Spleen (tissue), 11 donors: ENCODE measurements at regions not wholly inside any gene's neighbourhood (a gene's known extent, or its start where the extent isn't known, plus 50 kb on each side); places are given as distances from the start of the nearest gene placed in this dataset.

Source experiments
- DNase-seq: peaks from one replicate; pipeline ENCODE4 v3.0.0-alpha.2; 2020
- H3K27ac ChIP-seq, 8 donors: fragments of 200-600 bp; sonication (generic) in 7 of 8; 1 replicate in 4 of 8; 2 replicates in 4 of 8; pipeline versions ENCODE4 v1.5.0 to v1.8.0; 2016 to 2021; ENCODE audit warnings: inconsistent platforms in 4 of 8, mild to moderate bottlenecking in 4 of 8, moderate library complexity in 1 of 8
- H3K27me3 ChIP-seq, 7 donors: fragments of 200-600 bp; sonication (generic) in 6 of 7; replicated peaks in 1 of 7; 1 replicate in 4 of 7; 2 replicates in 3 of 7; pipeline versions ENCODE4 v1.5.0 to v1.8.0; 2016 to 2021; ENCODE audit warnings: inconsistent platforms in 3 of 7, mild to moderate bottlenecking in 1 of 7
- H3K36me3 ChIP-seq, 6 donors: fragments of 200-600 bp; sonication (generic) in 5 of 6; 1 replicate in 4 of 6; 2 replicates in 2 of 6; pipeline versions ENCODE4 v1.5.0 to v1.8.0; 2016 to 2021; ENCODE audit warnings: inconsistent platforms in 2 of 6
- H3K4me1 ChIP-seq, 6 donors: fragments of 200-600 bp; sonication (generic) in 5 of 6; 1 replicate in 3 of 6; 2 replicates in 3 of 6; pipeline versions ENCODE4 v1.5.0 to v1.8.0; 2016 to 2021; ENCODE audit warnings: inconsistent platforms in 3 of 6
- H3K4me3 ChIP-seq, 8 donors: fragments of 200-600 bp; sonication (generic) in 7 of 8; 1 replicate in 4 of 8; 2 replicates in 4 of 8; pipeline versions ENCODE4 v1.5.0 to v1.8.0; 2016 to 2021; ENCODE audit warnings: inconsistent platforms in 4 of 8, mild to moderate bottlenecking in 4 of 8, moderate library complexity in 2 of 8
- H3K9me3 ChIP-seq, 8 donors: fragments of 200-600 bp; sonication (generic) in 7 of 8; 1 replicate in 4 of 8; 2 replicates in 4 of 8; pipeline versions ENCODE4 v1.5.0 to v1.8.0; 2016 to 2021; ENCODE audit warnings: inconsistent platforms in 4 of 8
- POLR2A ChIP-seq, 3 donors: fragments of 450-650 bp; IDR thresholded peaks; one replicate each; pipeline ENCODE4 v1.5.1; 2017; ENCODE audit warnings: antibody characterized with exemption in 3 of 3, mild to moderate bottlenecking in 1 of 3
- POLR2AphosphoS5 ChIP-seq, 3 donors: sonication (generic); formaldehyde crosslinking; IDR thresholded peaks; one replicate each; pipeline ENCODE4 v1.5.1; 2017; ENCODE audit warnings: antibody characterized with exemption in 3 of 3
- WGBS, 5 donors: extraction: QIAGEN DNeasy Blood & Tissue Kit in 3 of 5; methylation state at CpG; one replicate each; pipeline versions ENCODE4 v1.1.5 to v1.1.7; 2013 to 2018; 5-methylcytosine and 5-hydroxymethylcytosine counted together
- intact Hi-C: fragments of 100-400 bp; cut with DNase I; formaldehyde crosslinking; loops from one replicate; pipeline ENCODE4 v1.15.0; 2023; ENCODE audit warnings: low total_unique reads
- TF ChIP-seq, protein P1 (sequence below), 11 experiments: fragments of 200-600 bp in 7 of 11; fragments of 450-650 bp in 4 of 11; sonication (generic) in 4 of 11; IDR thresholded peaks in 8 of 11; conservative IDR thresholded peaks in 3 of 11; 1 replicate in 7 of 11; 2 replicates in 4 of 11; pipeline versions ENCODE4 v1.4.0 to v1.8.0; 2016 to 2021; ENCODE audit warnings: antibody characterized with exemption in 11 of 11, inconsistent platforms in 4 of 11, mild to moderate bottlenecking in 1 of 11
- donor health status: healthy with polysubstance abuse.
- donor health status: DM: no; HTN: no; CAD: no; lungs with moderate emphysema.
- donor health status: DM: no; HTN: no; CAD: no.
- donor health status: Bipolar disorder and iron deficiency.
- donor health status: healthy.
- donor health status: DM: no; HTN: no; CAD: no.
- donor health status: DM: yes; HTN: yes; CAD: no.

DNA sequence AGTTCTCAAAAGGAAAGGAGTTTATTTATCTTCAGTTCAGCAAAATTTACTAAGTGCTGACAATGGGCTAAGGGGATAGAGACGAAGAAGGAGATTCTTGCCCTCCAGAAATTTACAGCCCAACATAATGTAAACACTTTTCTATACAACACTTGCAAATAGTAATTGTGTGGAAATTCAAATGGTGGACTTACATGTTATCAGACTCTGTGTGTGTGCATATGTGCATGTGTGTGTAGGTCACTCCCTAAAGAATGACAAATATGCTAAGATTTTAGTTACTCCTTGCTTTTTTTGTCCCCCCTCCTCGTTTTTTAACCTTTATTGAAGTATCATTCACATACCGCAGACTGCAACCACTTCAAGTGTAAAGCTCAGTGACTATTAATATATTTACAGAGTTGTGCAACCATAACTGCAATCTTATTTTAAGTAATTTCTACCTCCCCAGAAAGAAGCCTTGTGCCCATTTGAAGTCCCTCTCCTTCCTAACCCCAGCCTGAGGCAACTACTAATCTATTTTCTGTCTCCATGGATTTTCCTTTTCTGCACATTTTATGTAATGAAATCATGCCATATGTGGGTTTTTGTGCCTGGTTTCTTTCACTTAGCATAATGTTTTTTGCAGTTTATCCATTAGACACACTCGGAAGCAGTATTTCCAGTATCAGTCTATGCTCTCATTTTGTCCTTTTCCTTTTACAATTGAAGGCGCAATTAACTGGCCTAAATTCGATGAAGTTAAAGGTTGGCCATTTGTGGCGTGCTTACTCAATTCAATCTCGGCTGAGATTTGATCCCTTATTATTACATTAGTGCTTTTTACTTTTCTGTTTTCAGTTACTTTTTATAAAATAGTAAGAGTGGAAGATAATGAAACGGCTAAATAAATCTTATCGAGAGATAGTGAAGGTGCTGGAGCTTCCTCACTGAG lies 318.4 kb downstream of the HAPSTR1 start:
- Histone ChIP-seq H3K4me3 (no peak overlapping the region), H3K9me3 (peaks cover 0 to 4% (median 0%) of the 10 kb centered on the region in 8 donors), H3K4me1 (no peaks in the 10 kb centered on the region), H3K36me3 (no peaks in the 10 kb centered on the region), H3K27ac (no peak overlapping the region), H3K27me3 (peaks cover 0 to 4% (median 0%) of the 10 kb centered on the region in 7 donors)
- 71 to 80% (median 79%) methylated on average over 10 of the region's 10 CpGs for WGBS, 5 donors
- no peak for DNase-seq
- TF ChIP-seq POLR2AphosphoS5 (IDR thresholded peaks at IDR 0.05), result no peak
- no peak for TF ChIP-seq POLR2A (IDR thresholded peaks at IDR 0.05)
- TF ChIP-seq, protein P1, sequence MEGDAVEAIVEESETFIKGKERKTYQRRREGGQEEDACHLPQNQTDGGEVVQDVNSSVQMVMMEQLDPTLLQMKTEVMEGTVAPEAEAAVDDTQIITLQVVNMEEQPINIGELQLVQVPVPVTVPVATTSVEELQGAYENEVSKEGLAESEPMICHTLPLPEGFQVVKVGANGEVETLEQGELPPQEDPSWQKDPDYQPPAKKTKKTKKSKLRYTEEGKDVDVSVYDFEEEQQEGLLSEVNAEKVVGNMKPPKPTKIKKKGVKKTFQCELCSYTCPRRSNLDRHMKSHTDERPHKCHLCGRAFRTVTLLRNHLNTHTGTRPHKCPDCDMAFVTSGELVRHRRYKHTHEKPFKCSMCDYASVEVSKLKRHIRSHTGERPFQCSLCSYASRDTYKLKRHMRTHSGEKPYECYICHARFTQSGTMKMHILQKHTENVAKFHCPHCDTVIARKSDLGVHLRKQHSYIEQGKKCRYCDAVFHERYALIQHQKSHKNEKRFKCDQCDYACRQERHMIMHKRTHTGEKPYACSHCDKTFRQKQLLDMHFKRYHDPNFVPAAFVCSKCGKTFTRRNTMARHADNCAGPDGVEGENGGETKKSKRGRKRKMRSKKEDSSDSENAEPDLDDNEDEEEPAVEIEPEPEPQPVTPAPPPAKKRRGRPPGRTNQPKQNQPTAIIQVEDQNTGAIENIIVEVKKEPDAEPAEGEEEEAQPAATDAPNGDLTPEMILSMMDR (IDR thresholded peaks at IDR 0.05 in 8 of 11, conservative IDR thresholded peaks at IDR 0.05 in 3 of 11), result no peak
- intact Hi-C loops, result no loop called here

DNA sequence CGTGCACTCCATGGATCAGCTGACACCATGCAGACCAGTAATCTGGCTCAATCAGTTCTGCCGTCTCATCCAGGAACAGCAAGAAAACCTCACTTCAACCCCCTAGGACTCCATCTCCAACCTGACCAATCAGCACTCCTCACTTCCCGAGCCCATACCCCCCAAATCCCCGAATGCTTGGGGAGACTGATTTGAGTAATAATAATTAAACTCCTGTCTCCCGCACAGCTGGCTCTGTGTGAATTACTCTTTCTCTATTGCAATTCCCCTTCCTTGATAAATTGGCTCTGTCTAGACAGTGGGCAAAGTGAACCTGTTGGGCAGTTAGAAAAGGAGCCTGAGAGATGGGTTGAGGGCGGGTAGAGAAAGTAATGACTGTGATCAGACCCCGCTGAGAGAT lies 320.0 kb downstream of the HAPSTR1 start:
- WGBS, 5 donors, result 66 to 82% (median 73%) methylated on average over 7 of the region's 7 CpGs
- TF ChIP-seq, protein P1 (IDR thresholded peaks at IDR 0.05 in 8 of 11, conservative IDR thresholded peaks at IDR 0.05 in 3 of 11), result no peak
- no peak for TF ChIP-seq POLR2AphosphoS5 (IDR thresholded peaks at IDR 0.05)
- TF ChIP-seq POLR2A (IDR thresholded peaks at IDR 0.05), result no peak
- intact Hi-C loops, result no loop called here
- peaks cover 0 to 4% (median 0%) of the 10 kb centered on the region in 7 donors for H3K27me3 ChIP-seq
- no peaks in the 10 kb centered on the region for H3K4me1 ChIP-seq
- H3K4me3 ChIP-seq, result no peak overlapping the region
- DNase-seq, result no peak
- H3K36me3 ChIP-seq, result no peaks in the 10 kb centered on the region
- H3K27ac ChIP-seq, result no peak overlapping the region
- H3K9me3 ChIP-seq, result peaks cover 0 to 12% (median 1%) of the 10 kb centered on the region in 8 donors

DNA sequence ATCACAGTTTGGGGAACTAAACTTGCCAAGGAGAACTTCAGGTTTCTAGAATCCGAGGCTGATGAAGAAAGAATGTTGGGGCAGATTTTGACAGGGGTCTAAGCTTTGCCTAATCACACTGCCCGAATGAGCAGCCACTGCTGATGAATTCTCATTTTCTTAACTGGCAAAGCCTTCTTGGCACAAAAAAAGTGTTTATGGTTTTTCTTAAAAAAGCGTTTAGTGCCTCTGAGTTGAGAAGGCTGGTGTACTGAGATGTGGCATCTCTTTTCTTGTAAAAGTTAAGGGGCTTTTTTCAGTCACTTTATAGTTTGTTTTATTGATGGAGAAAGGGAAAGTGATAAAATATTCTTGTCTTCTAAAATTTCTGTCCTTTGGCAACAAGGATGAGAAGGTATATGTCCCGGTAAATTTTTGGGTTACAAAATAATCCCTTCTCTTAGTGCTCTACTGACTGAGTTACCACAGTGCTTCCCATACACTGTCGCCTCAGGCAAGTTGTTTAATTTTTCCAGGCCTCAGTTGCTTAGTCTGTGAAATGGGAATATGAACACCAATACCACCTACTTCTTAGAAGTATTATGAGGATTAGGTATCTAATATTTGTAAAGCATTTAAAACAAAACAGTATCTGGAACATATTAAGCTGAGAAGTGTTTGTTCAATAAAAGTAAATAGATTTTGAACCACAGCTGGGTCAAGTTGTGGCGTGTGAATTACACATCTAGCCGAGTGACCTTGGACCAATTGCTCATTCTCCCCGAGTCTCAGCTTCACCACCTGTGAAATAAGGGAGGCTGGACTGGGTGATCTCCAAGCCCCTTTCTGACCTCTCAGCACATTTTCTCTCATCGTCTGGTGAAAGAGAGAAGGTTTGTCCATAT lies 320.8 kb downstream of the HAPSTR1 start:
- H3K27ac ChIP-seq, result no peak overlapping the region
- no peaks in the 10 kb centered on the region for H3K36me3 ChIP-seq
- no peaks in the 10 kb centered on the region for H3K4me1 ChIP-seq
- intact Hi-C loops, result no loop called here
- no peak overlapping the region for H3K4me3 ChIP-seq
- peaks cover 0 to 18% (median 10%) of the 10 kb centered on the region in 8 donors for H3K9me3 ChIP-seq
- H3K27me3 ChIP-seq, result peaks cover 0 to 4% (median 0%) of the 10 kb centered on the region in 7 donors
- WGBS, 5 donors, result 68 to 79% (median 76%) methylated on average over 9 of the region's 9 CpGs
- TF ChIP-seq POLR2A (IDR thresholded peaks at IDR 0.05), result no peak
- TF ChIP-seq POLR2AphosphoS5 (IDR thresholded peaks at IDR 0.05), result no peak
- TF ChIP-seq, protein P1 (IDR thresholded peaks at IDR 0.05 in 8 of 11, conservative IDR thresholded peaks at IDR 0.05 in 3 of 11), result no peak
- no peak for DNase-seq
